ENCODE measurements at regions not wholly inside any gene's neighbourhood (a gene's known extent, or its start where the extent isn't known, plus 50 kb on each side); places are given as distances from the start of the nearest gene placed in this dataset.

DNA sequence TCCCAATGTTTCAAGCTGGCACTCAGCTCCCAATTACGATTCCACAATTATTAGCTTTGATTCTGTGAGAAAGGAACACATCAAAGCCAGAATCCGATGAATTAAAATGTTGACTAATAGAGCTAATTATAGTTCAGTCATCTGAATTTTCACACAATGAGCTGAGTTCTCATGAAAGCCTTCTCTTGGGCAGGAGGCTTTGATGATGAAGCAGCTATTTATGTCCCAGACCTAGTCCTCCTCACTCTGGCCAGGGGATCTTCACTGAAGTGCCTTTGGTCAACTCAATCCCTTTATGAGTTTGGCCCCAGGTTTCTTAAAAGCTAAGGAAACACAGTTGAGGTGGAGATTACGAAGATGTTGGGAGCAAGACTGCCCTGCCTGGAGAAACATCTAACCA is 74.7 kb upstream of the PPM1B start:
- no peak for ATAC-seq (ENCODE audit: insufficient read depth, low FRiP score)

DNA sequence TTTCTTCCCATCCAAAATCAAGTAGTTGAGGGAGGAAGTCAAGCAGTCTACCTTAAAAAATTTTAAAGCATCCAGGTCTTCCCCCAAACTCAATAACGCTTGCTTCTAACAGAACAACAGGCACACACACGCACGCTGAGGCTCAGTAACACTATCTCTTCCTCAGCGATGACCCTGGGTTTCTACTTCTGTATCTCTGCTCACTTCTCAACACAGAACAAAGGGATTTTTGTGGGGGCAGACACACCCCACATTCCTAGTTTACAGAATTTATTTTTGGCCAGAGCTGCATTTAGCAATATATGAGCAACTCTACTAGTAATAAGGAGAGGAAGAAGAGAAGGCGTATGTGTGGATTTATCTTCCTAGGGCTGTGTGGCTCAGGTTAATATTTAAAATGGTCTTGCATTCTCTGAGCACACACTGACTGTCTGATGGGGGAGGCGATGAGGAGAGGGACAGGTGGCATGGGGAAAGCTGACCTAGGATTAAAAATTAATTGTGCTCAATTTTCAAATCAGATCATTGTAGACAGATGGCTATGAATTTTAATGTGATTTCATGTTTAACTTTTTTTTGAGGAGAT is 71.3 kb upstream of the PPM1B start:
- no peak overlapping the region for H3K9ac ChIP-seq (ENCODE audit: insufficient read depth in 1 of 2, low read length in 2 of 2)
- peaks cover 0 to 2% (median 0%) of the 10 kb centered on the region in 3 donors for H3K27me3 ChIP-seq (ENCODE audit: control insufficient read depth in 3 of 3, insufficient read depth in 3 of 3, low read length in 2 of 3)
- peaks cover 0 to 4% (median 0%) of the 10 kb centered on the region in 5 donors for H3K4me1 ChIP-seq (ENCODE audit: control insufficient read depth in 5 of 5, insufficient read depth in 5 of 5, low read length in 5 of 5)
- ATAC-seq (ENCODE audit: insufficient read depth, low FRiP score) (no peak), DNase-seq (no peak)
- no peaks in the 10 kb centered on the region for H3K36me3 ChIP-seq (ENCODE audit: control insufficient read depth in 4 of 4, insufficient read depth in 4 of 4, low read length in 4 of 4)
- no peak overlapping the region for H3K27ac ChIP-seq (ENCODE audit: low read depth in 1 of 2, low read length in 1 of 2)
- no peaks in the 10 kb centered on the region for H3K9me3 ChIP-seq (ENCODE audit: control insufficient read depth in 4 of 4, insufficient read depth in 3 of 4, low read length in 3 of 4)
- WGBS, 2 donors: 81 to 88% methylated on average over 6 of the region's 6 CpGs
- no peak overlapping the region for H3K4me3 ChIP-seq
- TF ChIP-seq, protein P1, sequence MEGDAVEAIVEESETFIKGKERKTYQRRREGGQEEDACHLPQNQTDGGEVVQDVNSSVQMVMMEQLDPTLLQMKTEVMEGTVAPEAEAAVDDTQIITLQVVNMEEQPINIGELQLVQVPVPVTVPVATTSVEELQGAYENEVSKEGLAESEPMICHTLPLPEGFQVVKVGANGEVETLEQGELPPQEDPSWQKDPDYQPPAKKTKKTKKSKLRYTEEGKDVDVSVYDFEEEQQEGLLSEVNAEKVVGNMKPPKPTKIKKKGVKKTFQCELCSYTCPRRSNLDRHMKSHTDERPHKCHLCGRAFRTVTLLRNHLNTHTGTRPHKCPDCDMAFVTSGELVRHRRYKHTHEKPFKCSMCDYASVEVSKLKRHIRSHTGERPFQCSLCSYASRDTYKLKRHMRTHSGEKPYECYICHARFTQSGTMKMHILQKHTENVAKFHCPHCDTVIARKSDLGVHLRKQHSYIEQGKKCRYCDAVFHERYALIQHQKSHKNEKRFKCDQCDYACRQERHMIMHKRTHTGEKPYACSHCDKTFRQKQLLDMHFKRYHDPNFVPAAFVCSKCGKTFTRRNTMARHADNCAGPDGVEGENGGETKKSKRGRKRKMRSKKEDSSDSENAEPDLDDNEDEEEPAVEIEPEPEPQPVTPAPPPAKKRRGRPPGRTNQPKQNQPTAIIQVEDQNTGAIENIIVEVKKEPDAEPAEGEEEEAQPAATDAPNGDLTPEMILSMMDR (IDR thresholded peaks at IDR 0.05; ENCODE audit: control extremely low read depth, extremely low read depth): no peak

More for the DNA sequence above, 74.7 kb upstream of the PPM1B start:
- TF ChIP-seq, protein P1 (IDR thresholded peaks at IDR 0.05; ENCODE audit: control extremely low read depth, extremely low read depth): no peak
- Histone ChIP-seq H3K27me3 (ENCODE audit: control insufficient read depth in 3 of 3, insufficient read depth in 3 of 3, low read length in 2 of 3) (peaks cover 0 to 2% (median 0%) of the 10 kb centered on the region in 3 donors), H3K27ac (ENCODE audit: low read depth in 1 of 2, low read length in 1 of 2) (no peak overlapping the region), H3K36me3 (ENCODE audit: control insufficient read depth in 4 of 4, insufficient read depth in 4 of 4, low read length in 4 of 4) (no peaks in the 10 kb centered on the region), H3K4me1 (ENCODE audit: control insufficient read depth in 5 of 5, insufficient read depth in 5 of 5, low read length in 5 of 5) (no peaks in the 10 kb centered on the region), H3K9me3 (ENCODE audit: control insufficient read depth in 4 of 4, insufficient read depth in 3 of 4, low read length in 3 of 4) (no peaks in the 10 kb centered on the region), H3K4me3 (no peak overlapping the region), H3K9ac (ENCODE audit: insufficient read depth in 1 of 2, low read length in 2 of 2) (no peak overlapping the region)
- WGBS, 2 donors: 89 to 94% methylated on average over 3 of the region's 3 CpGs
- no peak for DNase-seq

DNA sequence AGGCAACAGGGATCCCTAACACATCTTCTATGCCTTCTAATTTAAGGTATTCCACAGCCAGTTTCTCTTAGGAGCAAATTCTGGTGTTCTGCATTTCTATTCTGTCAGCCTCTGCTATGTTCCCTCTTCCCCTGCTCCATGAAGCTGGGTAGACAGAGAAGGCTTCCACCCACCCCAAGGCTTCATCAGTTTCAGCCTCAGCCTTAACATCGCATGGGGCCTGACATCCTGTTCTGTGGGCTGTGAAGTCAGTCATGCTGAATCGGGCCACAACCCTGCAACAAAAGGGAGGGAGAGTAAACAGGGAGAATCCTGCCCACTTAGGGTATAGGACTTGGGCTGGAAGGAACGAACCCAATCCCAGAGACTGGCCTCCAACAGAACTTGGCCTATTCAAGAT is 70.6 kb upstream of the PPM1B start:
- Histone ChIP-seq H3K36me3 (ENCODE audit: control insufficient read depth in 4 of 4, insufficient read depth in 4 of 4, low read length in 4 of 4) (no peaks in the 10 kb centered on the region), H3K4me3 (no peak overlapping the region), H3K27me3 (ENCODE audit: control insufficient read depth in 3 of 3, insufficient read depth in 3 of 3, low read length in 2 of 3) (peaks cover 0 to 2% (median 0%) of the 10 kb centered on the region in 3 donors), H3K9ac (ENCODE audit: insufficient read depth in 1 of 2, low read length in 2 of 2) (no peak overlapping the region), H3K27ac (ENCODE audit: low read depth in 1 of 2, low read length in 1 of 2) (no peak overlapping the region), H3K4me1 (ENCODE audit: control insufficient read depth in 5 of 5, insufficient read depth in 5 of 5, low read length in 5 of 5) (peaks cover 0 to 4% (median 0%) of the 10 kb centered on the region in 5 donors), H3K9me3 (ENCODE audit: control insufficient read depth in 4 of 4, insufficient read depth in 3 of 4, low read length in 3 of 4) (no peaks in the 10 kb centered on the region)
- ATAC-seq (ENCODE audit: insufficient read depth, low FRiP score) (no peak), DNase-seq (no peak)
- 45 to 71% methylated on average over 3 of the region's 3 CpGs for WGBS, 2 donors
- TF ChIP-seq, protein P1 (IDR thresholded peaks at IDR 0.05; ENCODE audit: control extremely low read depth, extremely low read depth): no peak

DNA sequence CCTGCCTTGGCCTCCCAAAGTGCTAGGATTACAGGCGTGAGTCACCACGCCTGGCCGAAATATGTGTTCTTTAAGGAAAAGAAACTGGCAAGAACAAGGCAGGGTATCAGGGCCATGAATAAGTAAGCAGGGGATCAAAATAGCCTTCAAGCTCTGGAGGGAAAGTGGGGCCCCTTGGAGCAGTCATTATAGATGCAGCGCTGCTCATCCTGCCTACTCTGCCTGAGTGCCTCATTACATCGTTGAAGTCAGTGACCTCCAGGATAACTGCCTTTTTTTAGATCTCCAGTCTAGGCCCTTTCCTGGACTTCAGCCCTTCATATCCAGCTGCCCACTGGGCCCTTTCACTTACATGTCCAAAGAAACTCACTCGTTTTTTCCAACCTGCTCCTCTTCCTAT is 69.8 kb upstream of the PPM1B start:
- ATAC-seq (ENCODE audit: insufficient read depth, low FRiP score) (no peak), DNase-seq (no peak)
- H3K27ac ChIP-seq (ENCODE audit: low read depth in 1 of 2, low read length in 1 of 2): no peak overlapping the region
- no peaks in the 10 kb centered on the region for H3K36me3 ChIP-seq (ENCODE audit: control insufficient read depth in 4 of 4, insufficient read depth in 4 of 4, low read length in 4 of 4)
- WGBS, 2 donors: 93 to 97% methylated on average over 6 of the region's 6 CpGs
- H3K4me1 ChIP-seq (ENCODE audit: control insufficient read depth in 5 of 5, insufficient read depth in 5 of 5, low read length in 5 of 5): peaks cover 0 to 4% (median 0%) of the 10 kb centered on the region in 5 donors
- peaks cover 0 to 2% (median 0%) of the 10 kb centered on the region in 3 donors for H3K27me3 ChIP-seq (ENCODE audit: control insufficient read depth in 3 of 3, insufficient read depth in 3 of 3, low read length in 2 of 3)
- no peaks in the 10 kb centered on the region for H3K9me3 ChIP-seq (ENCODE audit: control insufficient read depth in 4 of 4, insufficient read depth in 3 of 4, low read length in 3 of 4)
- no peak overlapping the region for H3K4me3 ChIP-seq
- TF ChIP-seq, protein P1 (IDR thresholded peaks at IDR 0.05; ENCODE audit: control extremely low read depth, extremely low read depth): no peak
- no peak overlapping the region for H3K9ac ChIP-seq (ENCODE audit: insufficient read depth in 1 of 2, low read length in 2 of 2)

Data from lung (tissue), 11 donors.